CD4-positive, alpha-beta T cell (primary cell): ENCODE measurements at regions not wholly inside any gene's neighbourhood (a gene's known extent, or its start where the extent isn't known, plus 50 kb on each side); places are given as distances from the start of the nearest gene placed in this dataset.

ENCODE experiments used
- ATAC-seq: fragments of 200-7000 bp; cut with Tn5 transposase; one replicate; pipeline ENCODE4 v1.10.0; 2022; ENCODE audit warnings: mild to moderate bottlenecking; ENCODE audit not compliant: poor library complexity
- CTCF ChIA-PET: fragments of 350-600 bp; sonication (Branson Sonifier 250); formaldehyde crosslinking; loops from one replicate; lab custom pipeline; 2021; ENCODE audit warnings: antibody characterized with exemption, inconsistent platforms; lab: Charles Lee
- POLR2A ChIA-PET: fragments of 350-600 bp; sonication (Branson Sonifier 250); formaldehyde crosslinking; loops from one replicate; lab custom pipeline; 2021; ENCODE audit warnings: antibody characterized with exemption, inconsistent platforms; lab: Charles Lee
- DNase-seq, 14 experiments: peaks; one replicate each; pipeline ENCODE4 v3.0.0-alpha.2; 2013 to 2020; ENCODE audit warnings: mixed read lengths in 2 of 14
- H3K27ac ChIP-seq, 2 donors: one replicate each; pipeline versions ENCODE4 v1.5.1 to v1.7.0; 2013; ENCODE audit warnings: low read length in 2 of 2, low read depth in 1 of 2, mild to moderate bottlenecking in 1 of 2
- H3K27me3 ChIP-seq, 2 experiments: 1 replicate in 1 of 2; 2 replicates in 1 of 2; pipeline versions ENCODE4 v1.6.1 to v1.7.0; 2013; ENCODE audit warnings: low read length in 2 of 2, control low read depth in 1 of 2, mild to moderate bottlenecking in 1 of 2, moderate library complexity in 1 of 2; ENCODE audit not compliant: insufficient read depth in 2 of 2, control insufficient read depth in 1 of 2
- H3K36me3 ChIP-seq: one replicate; pipeline ENCODE4 v1.6.1; 2013; ENCODE audit warnings: low read length, control low read depth; ENCODE audit not compliant: insufficient read depth
- H3K4me1 ChIP-seq: one replicate; pipeline ENCODE4 v1.6.1; 2013; ENCODE audit warnings: low read length, control low read depth; ENCODE audit not compliant: insufficient read depth
- H3K4me3 ChIP-seq: one replicate; pipeline ENCODE4 v1.5.1; 2013; ENCODE audit warnings: mild to moderate bottlenecking, low read length, moderate library complexity
- H3K9me3 ChIP-seq, 2 experiments: 1 replicate in 1 of 2; 2 replicates in 1 of 2; pipeline versions ENCODE4 v1.6.1 to v1.7.0; 2013; ENCODE audit warnings: low read length in 2 of 2, mild to moderate bottlenecking in 2 of 2, control low read depth in 1 of 2, moderate library complexity in 1 of 2; ENCODE audit not compliant: control insufficient read depth in 1 of 2, insufficient read depth in 1 of 2
- H3K27ac Mint-ChIP-seq: one replicate; pipeline ENCODE4 v1.8.0; 2020; ENCODE audit warnings: mixed read lengths
- H3K27me3 Mint-ChIP-seq: one replicate; pipeline ENCODE4 v1.8.0; 2021; ENCODE audit warnings: mixed read lengths
- H3K36me3 Mint-ChIP-seq: one replicate; pipeline ENCODE4 v1.8.0; 2021; ENCODE audit warnings: low read depth, mixed read lengths
- H3K4me1 Mint-ChIP-seq: one replicate; pipeline ENCODE4 v1.8.0; 2021; ENCODE audit warnings: low read depth, mixed read lengths
- H3K4me3 Mint-ChIP-seq: one replicate; pipeline ENCODE4 v1.8.0; 2020; ENCODE audit warnings: mild to moderate bottlenecking, mixed read lengths
- H3K9me3 Mint-ChIP-seq: one replicate; pipeline ENCODE4 v1.8.0; 2020; ENCODE audit warnings: mixed read lengths
- CTCF ChIP-seq: fragments of 200-600 bp; IDR thresholded peaks from one replicate; pipeline ENCODE4 v1.8.0; 2022; ENCODE audit warnings: antibody characterized with exemption, mild to moderate bottlenecking
- intact Hi-C, 2 experiments: fragments of 100-400 bp; cut with DNase I in 1 of 2; cut with micrococcal nuclease in 1 of 2; formaldehyde crosslinking; loops; one replicate each; pipeline versions ENCODE4 v1.15.1 to v1.9.0; 2023 to 2025; cut with DNase I, micrococcal nuclease

- no peaks in the 10 kb centered on the region for H3K9me3 ChIP-seq
- DNase-seq = no peak
- no peaks in the 10 kb centered on the region for H3K36me3 ChIP-seq
- ChIA-PET CTCF (no interaction called here), POLR2A (no interaction called here)
- no peak for TF ChIP-seq CTCF
- H3K27ac ChIP-seq = no peak overlapping the region
- H3K27me3 ChIP-seq = peaks cover 3 to 9% of the 10 kb centered on the region in 2 experiments
- Mint-ChIP-seq H3K36me3 (no peaks in the 10 kb centered on the region), H3K4me3 (no peak overlapping the region), H3K27ac (no peak overlapping the region), H3K27me3 (peaks cover 24% of the 10 kb centered on the region), H3K9me3 (no peaks in the 10 kb centered on the region), H3K4me1 (no peaks in the 10 kb centered on the region)
- H3K4me1 ChIP-seq = no peaks in the 10 kb centered on the region
- H3K4me3 ChIP-seq = no peak overlapping the region
- no peak for ATAC-seq
- intact Hi-C loops = no loop called here
Observed at GRCh38 chr2:13141315-13141714, 424.6 kb downstream of the TRIB2 start.

- DNase-seq = no peak
- H3K27me3 Mint-ChIP-seq = peaks cover 33% of the 10 kb centered on the region
- Histone ChIP-seq H3K4me1 (no peaks in the 10 kb centered on the region), H3K36me3 (no peaks in the 10 kb centered on the region), H3K27ac (no peak overlapping the region), H3K9me3 (no peaks in the 10 kb centered on the region), H3K4me3 (no peak overlapping the region), H3K27me3 (peaks cover 3 to 9% of the 10 kb centered on the region in 2 experiments)
- ChIA-PET CTCF (no interaction called here), POLR2A (no interaction called here)
- H3K27ac Mint-ChIP-seq = no peak overlapping the region
- no peaks in the 10 kb centered on the region for H3K4me1 Mint-ChIP-seq
- H3K36me3 Mint-ChIP-seq = no peaks in the 10 kb centered on the region
- intact Hi-C loops = no loop called here
- H3K4me3 Mint-ChIP-seq = no peak overlapping the region
- no peaks in the 10 kb centered on the region for H3K9me3 Mint-ChIP-seq
- no peak for ATAC-seq
- TF ChIP-seq CTCF = no peak
Observed at GRCh38 chr2:13143451-13143850, 426.7 kb downstream of the TRIB2 start.

GRCh38 chr2:13156916-13157315, 440.2 kb downstream of the TRIB2 start:
- TF ChIP-seq CTCF = no peak
- H3K27ac ChIP-seq = no peak overlapping the region
- Mint-ChIP-seq H3K27me3 (peaks cover 16% of the 10 kb centered on the region), H3K27ac (no peak overlapping the region), H3K4me3 (no peak overlapping the region), H3K9me3 (no peaks in the 10 kb centered on the region), H3K36me3 (no peaks in the 10 kb centered on the region), H3K4me1 (no peaks in the 10 kb centered on the region)
- intact Hi-C loops = no loop called here
- ChIA-PET POLR2A (no interaction called here), CTCF (no interaction called here)
- no peak overlapping the region for H3K4me3 ChIP-seq
- ATAC-seq (no peak), DNase-seq (no peak)
- no peaks in the 10 kb centered on the region for H3K36me3 ChIP-seq
- H3K9me3 ChIP-seq = no peaks in the 10 kb centered on the region
- H3K4me1 ChIP-seq = no peaks in the 10 kb centered on the region
- no peaks in the 10 kb centered on the region for H3K27me3 ChIP-seq
